ENCODE measurements at regions not wholly inside any gene's neighbourhood (a gene's known extent, or its start where the extent isn't known, plus 50 kb on each side); places are given as distances from the start of the nearest gene placed in this dataset.

- WGBS, 2 donors, result 80 to 83% methylated on average over 5 to 8 of the region's 8 CpGs
- H3K4me3 ChIP-seq, result no peak overlapping the region
- DNase-seq, result no peak
- TF ChIP-seq CTCF (IDR thresholded peaks at IDR 0.05) (no peak), POLR2A (IDR thresholded peaks at IDR 0.05) (no peak)
- H3K27me3 ChIP-seq, result no peaks in the 10 kb centered on the region
- H3K9me3 ChIP-seq, result no peaks in the 10 kb centered on the region
- intact Hi-C loops (cut with DNase I; ENCODE audit: low total_unique reads), result no loop called here
- peak overlapping the region in 1 of 2 donors; percentile 30 for H3K27ac ChIP-seq
- H3K36me3 ChIP-seq (ENCODE audit: low read depth, missing control alignments), result no peaks in the 10 kb centered on the region
- peaks cover 21% of the 10 kb centered on the region for H3K4me1 ChIP-seq
Observed at GRCh38 chr10:42987121-42987541, 89.7 kb upstream of the RET start.

DNA sequence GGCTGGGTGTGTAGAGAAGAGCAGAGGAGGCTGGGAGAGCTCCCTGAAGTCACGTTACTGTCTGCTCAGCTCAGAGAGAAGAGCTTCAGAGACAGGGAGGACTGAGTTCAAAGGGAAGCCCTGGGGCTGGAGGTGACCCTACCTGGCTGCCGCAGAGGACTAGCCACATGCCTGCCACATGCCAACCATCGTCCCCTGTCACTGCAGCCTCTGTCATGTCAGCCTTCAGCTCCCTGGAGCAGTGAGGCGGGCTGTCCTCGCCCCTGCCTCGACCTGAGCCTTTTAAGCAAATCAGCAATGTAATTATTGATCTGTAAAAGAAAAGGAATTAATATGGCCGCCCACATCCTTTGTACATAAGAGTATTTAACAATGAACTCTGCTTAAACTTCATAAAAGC is 89.3 kb upstream of the RET start:
- WGBS, 2 donors, result 91% methylated on average over 7 of the region's 7 CpGs
- intact Hi-C loops (cut with DNase I; ENCODE audit: low total_unique reads), result no loop called here
- DNase-seq, result no peak
- Histone ChIP-seq H3K4me3 (no peak overlapping the region), H3K27me3 (no peaks in the 10 kb centered on the region), H3K9me3 (no peaks in the 10 kb centered on the region), H3K27ac (peak overlapping the region; percentile 30 to 33), H3K4me1 (peaks cover 21% of the 10 kb centered on the region), H3K36me3 (ENCODE audit: low read depth, missing control alignments) (no peaks in the 10 kb centered on the region)
- TF ChIP-seq POLR2A (IDR thresholded peaks at IDR 0.05) (no peak), CTCF (IDR thresholded peaks at IDR 0.05) (no peak)

- Histone ChIP-seq H3K27me3 (no peaks in the 10 kb centered on the region), H3K4me1 (peaks cover 21% of the 10 kb centered on the region), H3K36me3 (ENCODE audit: low read depth, missing control alignments) (no peaks in the 10 kb centered on the region), H3K27ac (peak overlapping the region; percentile 30 to 33), H3K9me3 (no peaks in the 10 kb centered on the region), H3K4me3 (no peak overlapping the region)
- intact Hi-C loops (cut with DNase I; ENCODE audit: low total_unique reads), result no loop called here
- TF ChIP-seq POLR2A (IDR thresholded peaks at IDR 0.05), result no peak
- TF ChIP-seq CTCF (IDR thresholded peaks at IDR 0.05), result no peak
- WGBS, 2 donors, result 79 to 86% methylated on average over 6 to 7 of the region's 7 CpGs
- no peak for DNase-seq
Observed at GRCh38 chr10:42988069-42988468, 88.8 kb upstream of the RET start.

- DNase-seq, result peak; percentile 91
- TF ChIP-seq CTCF (IDR thresholded peaks at IDR 0.05), result no peak
- Histone ChIP-seq H3K27ac (peak overlapping the region in 1 of 2 donors; percentile 50), H3K4me3 (no peak overlapping the region), H3K36me3 (ENCODE audit: low read depth, missing control alignments) (no peaks in the 10 kb centered on the region), H3K9me3 (no peaks in the 10 kb centered on the region), H3K4me1 (peaks cover 21% of the 10 kb centered on the region), H3K27me3 (no peaks in the 10 kb centered on the region)
- WGBS, 2 donors, result 59 to 61% methylated on average over 10 to 11 of the region's 11 CpGs
- intact Hi-C loops (cut with DNase I; ENCODE audit: low total_unique reads), result no loop called here
Observed at GRCh38 chr10:42988517-42989395, 88.1 kb upstream of the RET start.

DNA sequence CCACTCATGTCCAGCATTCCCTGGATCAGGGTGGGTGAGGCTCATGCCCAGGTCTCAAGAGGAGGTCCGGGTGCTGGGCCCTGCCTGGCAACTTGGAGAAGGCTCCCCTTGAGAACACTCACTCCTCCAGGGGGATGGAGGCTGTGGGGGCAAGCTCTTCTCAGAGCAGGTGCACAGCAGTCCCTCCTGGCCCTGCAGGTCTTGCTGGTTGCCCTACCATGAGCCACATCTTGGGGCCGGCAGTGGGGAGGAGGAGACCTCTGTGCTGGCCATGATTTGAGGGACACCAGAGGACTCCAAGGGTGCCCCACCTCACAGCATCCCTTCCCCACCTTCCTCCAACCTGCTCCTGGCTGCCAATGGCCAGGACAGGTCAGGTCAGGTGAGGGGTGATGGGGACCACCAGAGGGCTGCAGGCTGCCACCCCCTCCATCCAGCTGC is 87.4 kb upstream of the RET start:
- H3K36me3 ChIP-seq (ENCODE audit: low read depth, missing control alignments), result no peaks in the 10 kb centered on the region
- DNase-seq, result no peak

More for the DNA sequence above, 87.4 kb upstream of the RET start:
- Histone ChIP-seq H3K27me3 (no peaks in the 10 kb centered on the region), H3K4me1 (peaks cover 21% of the 10 kb centered on the region), H3K9me3 (no peaks in the 10 kb centered on the region), H3K27ac (peak overlapping the region; percentile 50 to 64), H3K4me3 (no peak overlapping the region)
- WGBS, 2 donors, result 68 to 86% methylated on average over 1 to 2 of the region's 2 CpGs
- intact Hi-C loops (cut with DNase I; ENCODE audit: low total_unique reads), result no loop called here
- TF ChIP-seq CTCF (IDR thresholded peaks at IDR 0.05) (no peak), POLR2A (IDR thresholded peaks at IDR 0.05) (no peak)

Measured in testis (tissue), 2 donors.